ENCODE measurements at regions not wholly inside any gene's neighbourhood (a gene's known extent, or its start where the extent isn't known, plus 50 kb on each side); places are given as distances from the start of the nearest gene placed in this dataset.

GRCh38 chr4:181579486-181579885 lies 663.7 kb upstream of the TENM3 start:
- Histone ChIP-seq H3K4me3 (ENCODE audit: low read length) (no peak overlapping the region), H3K27me3 (ENCODE audit: insufficient read depth, low read length) (no peaks in the 10 kb centered on the region), H3K9me3 (ENCODE audit: insufficient read depth, low read depth, low read length) (no peaks in the 10 kb centered on the region), H3K36me3 (ENCODE audit: insufficient read depth, low read depth, low read length) (no peaks in the 10 kb centered on the region), H3K27ac (ENCODE audit: low read length) (no peak overlapping the region), H3K9ac (ENCODE audit: low read depth, low read length) (no peak overlapping the region), H3K4me1 (ENCODE audit: insufficient read depth, low read length) (no peaks in the 10 kb centered on the region)

- H3K27me3 ChIP-seq (ENCODE audit: insufficient read depth, low read length): no peaks in the 10 kb centered on the region
- no peaks in the 10 kb centered on the region for H3K36me3 ChIP-seq (ENCODE audit: insufficient read depth, low read depth, low read length)
- no peaks in the 10 kb centered on the region for H3K9me3 ChIP-seq (ENCODE audit: insufficient read depth, low read depth, low read length)
- H3K4me3 ChIP-seq (ENCODE audit: low read length): no peak overlapping the region
- no peaks in the 10 kb centered on the region for H3K4me1 ChIP-seq (ENCODE audit: insufficient read depth, low read length)
- H3K9ac ChIP-seq (ENCODE audit: low read depth, low read length): no peak overlapping the region
- no peak overlapping the region for H3K27ac ChIP-seq (ENCODE audit: low read length)
Measured at GRCh38 chr4:181581983-181582382, 661.2 kb upstream of the TENM3 start.

- Histone ChIP-seq H3K9me3 (ENCODE audit: insufficient read depth, low read depth, low read length) (no peaks in the 10 kb centered on the region), H3K27me3 (ENCODE audit: insufficient read depth, low read length) (no peaks in the 10 kb centered on the region), H3K36me3 (ENCODE audit: insufficient read depth, low read depth, low read length) (no peaks in the 10 kb centered on the region)
Measured at GRCh38 chr4:181582595-181582994, 660.6 kb upstream of the TENM3 start.

GRCh38 chr4:181588733-181589302 lies 654.4 kb upstream of the TENM3 start:
- Histone ChIP-seq H3K4me1 (ENCODE audit: insufficient read depth, low read length) (no peaks in the 10 kb centered on the region), H3K36me3 (ENCODE audit: insufficient read depth, low read depth, low read length) (no peaks in the 10 kb centered on the region), H3K9ac (ENCODE audit: low read depth, low read length) (no peak overlapping the region), H3K27me3 (ENCODE audit: insufficient read depth, low read length) (no peaks in the 10 kb centered on the region), H3K27ac (ENCODE audit: low read length) (no peak overlapping the region), H3K9me3 (ENCODE audit: insufficient read depth, low read depth, low read length) (no peaks in the 10 kb centered on the region), H3K4me3 (ENCODE audit: low read length) (no peak overlapping the region)

More at GRCh38 chr4:181582595-181582994, 660.6 kb upstream of the TENM3 start:
- H3K27ac ChIP-seq (ENCODE audit: low read length): no peak overlapping the region
- H3K4me1 ChIP-seq (ENCODE audit: insufficient read depth, low read length): no peaks in the 10 kb centered on the region
- H3K9ac ChIP-seq (ENCODE audit: low read depth, low read length): no peak overlapping the region
- no peak overlapping the region for H3K4me3 ChIP-seq (ENCODE audit: low read length)

GRCh38 chr4:181592221-181592745 lies 650.9 kb upstream of the TENM3 start:
- Histone ChIP-seq H3K27me3 (ENCODE audit: insufficient read depth, low read length) (no peaks in the 10 kb centered on the region), H3K9me3 (ENCODE audit: insufficient read depth, low read depth, low read length) (no peaks in the 10 kb centered on the region), H3K4me3 (ENCODE audit: low read length) (no peak overlapping the region), H3K9ac (ENCODE audit: low read depth, low read length) (no peak overlapping the region), H3K4me1 (ENCODE audit: insufficient read depth, low read length) (no peaks in the 10 kb centered on the region), H3K27ac (ENCODE audit: low read length) (no peak overlapping the region), H3K36me3 (ENCODE audit: insufficient read depth, low read depth, low read length) (no peaks in the 10 kb centered on the region)

- no peak overlapping the region for H3K9ac ChIP-seq (ENCODE audit: low read depth, low read length)
- no peak overlapping the region for H3K27ac ChIP-seq (ENCODE audit: low read length)
- no peaks in the 10 kb centered on the region for H3K4me1 ChIP-seq (ENCODE audit: insufficient read depth, low read length)
- no peaks in the 10 kb centered on the region for H3K9me3 ChIP-seq (ENCODE audit: insufficient read depth, low read depth, low read length)
- no peaks in the 10 kb centered on the region for H3K27me3 ChIP-seq (ENCODE audit: insufficient read depth, low read length)
- no peaks in the 10 kb centered on the region for H3K36me3 ChIP-seq (ENCODE audit: insufficient read depth, low read depth, low read length)
- no peak overlapping the region for H3K4me3 ChIP-seq (ENCODE audit: low read length)
Measured at GRCh38 chr4:181593703-181594102, 649.5 kb upstream of the TENM3 start.

GRCh38 chr4:181594188-181594587 lies 649.0 kb upstream of the TENM3 start:
- H3K4me1 ChIP-seq (ENCODE audit: insufficient read depth, low read length): no peaks in the 10 kb centered on the region
- H3K36me3 ChIP-seq (ENCODE audit: insufficient read depth, low read depth, low read length): no peaks in the 10 kb centered on the region
- H3K27ac ChIP-seq (ENCODE audit: low read length): no peak overlapping the region
- H3K27me3 ChIP-seq (ENCODE audit: insufficient read depth, low read length): no peaks in the 10 kb centered on the region
- no peak overlapping the region for H3K9ac ChIP-seq (ENCODE audit: low read depth, low read length)
- H3K9me3 ChIP-seq (ENCODE audit: insufficient read depth, low read depth, low read length): no peaks in the 10 kb centered on the region
- H3K4me3 ChIP-seq (ENCODE audit: low read length): no peak overlapping the region

- Histone ChIP-seq H3K9me3 (ENCODE audit: insufficient read depth, low read depth, low read length) (no peaks in the 10 kb centered on the region), H3K27me3 (ENCODE audit: insufficient read depth, low read length) (no peaks in the 10 kb centered on the region), H3K4me3 (ENCODE audit: low read length) (no peak overlapping the region), H3K9ac (ENCODE audit: low read depth, low read length) (no peak overlapping the region), H3K36me3 (ENCODE audit: insufficient read depth, low read depth, low read length) (no peaks in the 10 kb centered on the region), H3K27ac (ENCODE audit: low read length) (no peak overlapping the region), H3K4me1 (ENCODE audit: insufficient read depth, low read length) (no peaks in the 10 kb centered on the region)
Measured at GRCh38 chr4:181595716-181596115, 647.5 kb upstream of the TENM3 start.

- Histone ChIP-seq H3K9me3 (ENCODE audit: insufficient read depth, low read depth, low read length) (no peaks in the 10 kb centered on the region), H3K4me1 (ENCODE audit: insufficient read depth, low read length) (no peaks in the 10 kb centered on the region), H3K27me3 (ENCODE audit: insufficient read depth, low read length) (no peaks in the 10 kb centered on the region), H3K4me3 (ENCODE audit: low read length) (no peak overlapping the region), H3K36me3 (ENCODE audit: insufficient read depth, low read depth, low read length) (no peaks in the 10 kb centered on the region), H3K27ac (ENCODE audit: low read length) (no peak overlapping the region), H3K9ac (ENCODE audit: low read depth, low read length) (no peak overlapping the region)
Measured at GRCh38 chr4:181597766-181598165, 645.4 kb upstream of the TENM3 start.

GRCh38 chr4:181599134-181599533 lies 644.1 kb upstream of the TENM3 start:
- no peaks in the 10 kb centered on the region for H3K36me3 ChIP-seq (ENCODE audit: insufficient read depth, low read depth, low read length)
- no peak overlapping the region for H3K4me3 ChIP-seq (ENCODE audit: low read length)
- H3K27ac ChIP-seq (ENCODE audit: low read length): no peak overlapping the region
- H3K9ac ChIP-seq (ENCODE audit: low read depth, low read length): no peak overlapping the region
- H3K4me1 ChIP-seq (ENCODE audit: insufficient read depth, low read length): no peaks in the 10 kb centered on the region
- H3K27me3 ChIP-seq (ENCODE audit: insufficient read depth, low read length): no peaks in the 10 kb centered on the region
- H3K9me3 ChIP-seq (ENCODE audit: insufficient read depth, low read depth, low read length): no peaks in the 10 kb centered on the region

GRCh38 chr4:181601103-181601502 lies 642.1 kb upstream of the TENM3 start:
- Histone ChIP-seq H3K36me3 (ENCODE audit: insufficient read depth, low read depth, low read length) (no peaks in the 10 kb centered on the region), H3K4me1 (ENCODE audit: insufficient read depth, low read length) (no peaks in the 10 kb centered on the region), H3K27ac (ENCODE audit: low read length) (no peak overlapping the region), H3K9ac (ENCODE audit: low read depth, low read length) (no peak overlapping the region), H3K4me3 (ENCODE audit: low read length) (no peak overlapping the region), H3K27me3 (ENCODE audit: insufficient read depth, low read length) (no peaks in the 10 kb centered on the region), H3K9me3 (ENCODE audit: insufficient read depth, low read depth, low read length) (no peaks in the 10 kb centered on the region)

- Histone ChIP-seq H3K27me3 (ENCODE audit: insufficient read depth, low read length) (no peaks in the 10 kb centered on the region), H3K9ac (ENCODE audit: low read depth, low read length) (no peak overlapping the region), H3K4me3 (ENCODE audit: low read length) (no peak overlapping the region), H3K9me3 (ENCODE audit: insufficient read depth, low read depth, low read length) (no peaks in the 10 kb centered on the region), H3K4me1 (ENCODE audit: insufficient read depth, low read length) (peaks cover 8% of the 10 kb centered on the region; the same call in 1 of the 2 replicates), H3K27ac (ENCODE audit: low read length) (no peak overlapping the region), H3K36me3 (ENCODE audit: insufficient read depth, low read depth, low read length) (no peaks in the 10 kb centered on the region)
Measured at GRCh38 chr4:181604546-181604945, 638.7 kb upstream of the TENM3 start.

Data from iPS-20b (cell line).